ENCODE measurements at regions not wholly inside any gene's neighbourhood (a gene's known extent, or its start where the extent isn't known, plus 50 kb on each side); places are given as distances from the start of the nearest gene placed in this dataset.
"Not testable (repeated sequence)": the region's sequence is repeated elsewhere in the genome, so short reads cannot be mapped to it uniquely, and the experiment has no call there.

GRCh38 chr17:62322313-62322712, 58.0 kb upstream of the EFCAB3 start:
- intact Hi-C loops (cut with DNase I), result no loop called here

DNA sequence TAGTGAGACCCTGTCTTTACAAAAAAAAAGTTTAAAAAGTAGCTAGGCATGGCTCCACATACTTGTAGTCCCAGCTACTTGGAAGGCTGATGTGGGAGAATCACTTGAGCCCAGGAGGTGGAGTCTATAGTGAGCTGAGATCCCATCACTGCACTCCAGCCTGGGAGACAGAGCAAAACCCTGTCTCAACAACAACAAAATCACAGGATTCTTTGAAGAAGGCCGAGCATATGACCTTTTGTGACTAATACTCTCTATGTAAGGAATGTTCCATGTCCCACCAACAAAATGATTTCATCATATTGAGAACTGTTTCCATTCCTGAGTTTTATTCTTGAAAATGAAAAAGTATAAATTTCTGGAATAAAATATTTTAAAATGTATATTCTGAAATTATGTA, 58.9 kb upstream of the EFCAB3 start:
- DNase-seq (no peak), ATAC-seq (no peak)
- intact Hi-C loops (cut with DNase I), result no loop called here

More at GRCh38 chr17:62322313-62322712, 58.0 kb upstream of the EFCAB3 start:
- ATAC-seq, result no peak
- no peak for DNase-seq

- intact Hi-C loops (cut with DNase I), result no loop called here
- DNase-seq, result no peak
- no peak for ATAC-seq
Observed at GRCh38 chr17:62319846-62320245, 60.5 kb upstream of the EFCAB3 start.

- DNase-seq, result no peak
- no peak for ATAC-seq
- intact Hi-C loops (cut with DNase I), result no loop called here
Observed at GRCh38 chr17:62309396-62309795, 71.0 kb upstream of the EFCAB3 start.

DNA sequence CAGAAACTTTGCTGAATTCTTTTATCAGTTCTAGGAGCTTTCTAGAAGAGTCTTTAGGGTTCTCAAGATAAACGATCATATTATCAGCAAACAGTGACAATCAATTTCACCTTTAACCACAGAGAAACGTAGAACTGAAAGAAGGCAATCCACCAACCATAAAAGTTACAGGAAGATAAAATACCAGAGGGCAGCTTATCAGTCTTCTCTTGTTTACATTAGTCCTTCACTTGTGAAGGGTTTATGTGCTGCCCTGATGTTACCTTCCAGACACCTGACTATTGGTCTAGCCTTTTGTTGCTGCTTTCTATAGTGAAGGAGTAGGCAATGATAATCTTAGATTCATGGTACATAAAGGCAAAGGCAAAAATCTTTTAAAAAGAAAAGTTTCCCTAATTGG, 73.2 kb upstream of the EFCAB3 start:
- intact Hi-C loops (cut with DNase I), result no loop called here
- ATAC-seq, result no peak
- DNase-seq, result no peak

- intact Hi-C loops (cut with DNase I), result no loop called here
- ATAC-seq (no peak), DNase-seq (no peak)
Observed at GRCh38 chr17:62303476-62303875, 76.9 kb upstream of the EFCAB3 start.

GRCh38 chr17:62300697-62301096, 79.7 kb upstream of the EFCAB3 start:
- DNase-seq, result no peak
- intact Hi-C loops (cut with DNase I), result no loop called here
- no peak for ATAC-seq

DNA sequence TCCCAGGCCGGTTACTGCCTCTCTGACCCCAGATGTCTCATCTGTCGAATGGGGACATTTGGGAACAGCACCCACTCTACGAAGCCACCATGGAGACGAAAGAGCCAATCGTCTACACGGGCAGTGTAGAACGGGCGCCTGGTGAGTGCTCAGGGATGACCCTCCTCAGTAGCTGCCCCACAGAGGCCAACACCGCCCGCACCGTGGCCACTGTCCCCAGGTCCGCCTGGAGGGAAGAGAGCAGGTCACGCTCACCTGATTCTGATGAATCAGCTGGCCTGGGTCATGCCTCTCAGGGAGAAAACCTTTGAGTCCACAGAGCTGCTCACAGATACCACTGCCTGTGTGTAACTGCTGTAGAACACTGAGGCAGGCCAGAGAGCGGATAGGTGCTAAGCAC, 105.1 kb upstream of the EFCAB3 start:
- ATAC-seq; intact Hi-C loops (cut with DNase I); DNase-seq: not testable (repeated sequence)

GRCh38 chr17:62268361-62268760, 112.0 kb upstream of the EFCAB3 start:
- DNase-seq; ATAC-seq; intact Hi-C loops (cut with DNase I): not testable (repeated sequence)

DNA sequence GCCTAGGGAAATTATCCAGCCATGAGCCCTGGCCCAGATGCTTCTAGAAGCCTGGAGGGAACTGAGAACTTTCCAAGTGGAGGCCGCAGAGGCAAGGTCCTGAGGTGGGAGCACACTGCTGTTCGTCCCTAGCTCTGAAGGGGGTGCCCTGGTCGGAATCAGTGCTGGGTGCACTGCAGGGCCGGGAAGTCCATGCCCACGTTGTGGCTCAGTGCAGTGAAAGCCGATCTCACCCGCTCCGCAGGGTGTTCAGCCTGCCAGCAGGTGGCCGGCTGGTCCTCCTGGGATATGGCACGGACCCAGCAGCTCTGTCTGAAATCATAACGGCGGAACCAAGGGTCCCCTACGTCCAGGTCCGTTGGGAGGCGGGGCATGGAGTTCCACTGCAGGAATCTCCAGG, 115.4 kb upstream of the EFCAB3 start:
- ATAC-seq; intact Hi-C loops (cut with DNase I); DNase-seq: not testable (repeated sequence)

GRCh38 chr17:62255791-62256190, 124.6 kb upstream of the EFCAB3 start:
- DNase-seq; ATAC-seq; intact Hi-C loops (cut with DNase I): not testable (repeated sequence)

DNA sequence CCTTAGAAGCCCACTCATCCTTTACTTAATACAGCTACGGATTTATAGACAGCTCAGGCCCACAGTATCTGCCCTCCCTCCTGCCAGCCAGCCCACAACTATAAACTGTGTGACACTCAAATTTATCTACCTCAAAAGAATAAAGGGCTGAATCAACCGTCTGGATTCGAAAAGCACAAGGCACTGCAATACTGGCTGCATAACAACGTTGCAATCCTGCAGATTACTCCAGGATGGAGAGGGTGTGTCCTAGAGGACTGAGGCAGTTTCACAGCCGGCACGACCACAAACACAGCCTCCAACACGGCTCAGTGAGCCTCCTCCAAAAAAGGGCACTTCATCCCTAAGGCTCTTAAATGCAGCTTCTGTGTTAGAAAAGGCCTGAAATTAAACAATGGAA, 138.3 kb upstream of the EFCAB3 start:
- DNase-seq; intact Hi-C loops (cut with DNase I); ATAC-seq: not testable (repeated sequence)

DNA sequence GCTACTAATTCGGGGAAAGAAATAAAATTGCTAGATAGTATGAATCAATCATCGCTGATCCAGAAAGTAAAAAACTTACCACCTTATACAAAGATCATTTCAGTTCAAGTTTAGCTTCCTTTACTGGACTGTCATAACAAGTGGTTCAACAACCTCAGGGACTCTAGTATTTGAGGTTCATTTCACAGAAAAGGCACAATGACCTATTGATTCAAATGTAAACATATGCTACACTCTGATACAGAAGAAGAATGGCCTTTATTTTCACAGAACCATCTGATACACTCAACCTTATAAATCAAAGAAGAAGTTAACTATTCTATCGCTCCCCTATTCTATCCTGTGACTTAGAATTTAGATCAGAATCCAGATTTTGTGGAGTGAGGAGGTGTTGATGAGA, 140.8 kb upstream of the EFCAB3 start:
- intact Hi-C loops (cut with DNase I); ATAC-seq; DNase-seq: not testable (repeated sequence)

GRCh38 chr17:62238551-62239338, 141.6 kb upstream of the EFCAB3 start:
- DNase-seq; intact Hi-C loops (cut with DNase I); ATAC-seq: not testable (repeated sequence)

GRCh38 chr17:62233822-62234481, 146.4 kb upstream of the EFCAB3 start:
- intact Hi-C loops (cut with DNase I); ATAC-seq; DNase-seq: not testable (repeated sequence)

DNA sequence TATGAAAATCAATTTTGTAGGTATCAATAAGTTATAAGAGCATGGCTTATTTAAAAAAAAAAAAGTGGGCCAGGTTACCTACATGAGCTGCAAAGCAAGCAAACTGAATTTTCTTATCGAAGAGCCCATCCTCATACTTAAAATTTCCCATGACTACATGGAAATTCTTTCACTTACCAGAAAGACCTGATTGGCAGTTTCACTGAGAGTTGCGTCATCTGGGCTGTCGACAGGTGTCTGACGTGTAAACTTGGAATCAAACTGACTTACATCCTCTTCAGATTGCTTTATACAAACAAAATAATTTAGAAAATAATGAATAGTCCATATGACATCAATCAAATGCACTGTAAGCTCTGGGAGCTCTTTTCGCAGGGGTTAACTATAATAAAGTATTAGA, 149.1 kb upstream of the EFCAB3 start:
- intact Hi-C loops (cut with DNase I); ATAC-seq; DNase-seq: not testable (repeated sequence)

DNA sequence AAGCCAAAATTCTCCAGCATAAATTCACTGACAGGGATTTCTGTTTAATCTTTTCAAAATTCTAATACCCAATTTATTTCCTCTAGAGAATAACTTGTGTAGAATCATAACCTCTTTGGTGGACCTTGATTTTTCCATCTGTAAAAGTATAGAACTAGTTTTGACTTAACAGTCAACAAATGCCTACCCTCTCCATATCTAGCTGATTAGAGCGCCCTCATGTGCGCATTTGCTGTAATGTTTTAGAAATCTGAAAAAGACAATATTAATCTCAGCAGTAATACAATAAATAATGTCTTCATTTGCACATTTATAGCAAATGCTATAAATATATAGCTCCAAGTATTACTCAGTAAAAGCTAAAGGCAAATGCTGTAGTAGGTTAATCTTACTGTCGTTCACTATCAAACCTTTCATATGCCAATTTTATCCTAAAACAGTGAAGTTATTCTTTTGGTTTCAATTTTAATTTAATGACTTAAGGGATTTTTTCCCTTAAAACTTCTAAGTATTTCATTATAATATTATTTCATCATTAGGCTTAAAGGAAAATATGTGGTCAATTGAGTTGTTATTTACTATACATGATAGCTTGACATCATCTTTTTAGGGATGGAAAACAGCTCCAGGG, 153.6 kb upstream of the EFCAB3 start:
- DNase-seq, ATAC-seq: not testable (repeated sequence)

GRCh38 chr17:62223585-62223984, 156.8 kb upstream of the EFCAB3 start:
- intact Hi-C loops (cut with DNase I); ATAC-seq: not testable (repeated sequence)

More for the DNA sequence above, 153.6 kb upstream of the EFCAB3 start:
- intact Hi-C loops (cut with DNase I), result not testable (repeated sequence)

GRCh38 chr17:62219221-62219899, 154.3 kb upstream of the MED13 start:
- no peak for DNase-seq
- no peak for ATAC-seq
- intact Hi-C loops (cut with DNase I), result no loop called here

More at GRCh38 chr17:62223585-62223984, 156.8 kb upstream of the EFCAB3 start:
- not testable (repeated sequence) for DNase-seq

Measured in left cardiac atrium (tissue), 4 donors.